B cell (primary cell): ENCODE measurements at regions not wholly inside any gene's neighbourhood (a gene's known extent, or its start where the extent isn't known, plus 50 kb on each side); places are given as distances from the start of the nearest gene placed in this dataset.

Experiments
- ATAC-seq: fragments of 200-7000 bp; cut with Tn5 transposase; one replicate; pipeline ENCODE4 v1.10.0; 2021; ENCODE audit warnings: low read depth, mild to moderate bottlenecking, moderate number of reproducible peaks, moderate library complexity
- CTCF ChIA-PET: fragments of 350-600 bp; sonication (Branson Sonifier 250); formaldehyde crosslinking; loops from one replicate; lab custom pipeline; 2021; ENCODE audit warnings: antibody characterized with exemption, inconsistent platforms; lab: Charles Lee
- POLR2A ChIA-PET: fragments of 350-600 bp; sonication (Branson Sonifier 250); formaldehyde crosslinking; loops from one replicate; lab custom pipeline; 2021; ENCODE audit warnings: antibody characterized with exemption; lab: Charles Lee
- DNase-seq: peaks from one replicate; pipeline ENCODE4 v3.0.0; 2013
- H2AFZ ChIP-seq: 2 replicates; pipeline ENCODE4 v1.6.1; 2012; ENCODE audit warnings: mild to moderate bottlenecking, low read depth, low read length; ENCODE audit not compliant: insufficient read depth, poor library complexity, severe bottlenecking
- H3K27ac ChIP-seq, 2 donors: 1 replicate in 1 of 2; 2 replicates in 1 of 2; pipeline ENCODE4 v1.5.1; 2012 to 2013; ENCODE audit warnings: low read length in 2 of 2, mild to moderate bottlenecking in 2 of 2, moderate library complexity in 1 of 2
- H3K27me3 ChIP-seq, 4 experiments: fragments of 200-600 bp in 1 of 4; sonication (generic) in 1 of 4; replicated peaks in 1 of 4; 1 replicate in 2 of 4; 2 replicates in 2 of 4; pipeline versions ENCODE4 v1.6.1 to v1.7.0; 2013 to 2016; ENCODE audit warnings: low read length in 3 of 4, mild to moderate bottlenecking in 2 of 4, mixed read lengths in 1 of 4, moderate library complexity in 1 of 4; ENCODE audit not compliant: insufficient read depth in 4 of 4, control insufficient read depth in 3 of 4; ENCODE audit errors: control extremely low read depth in 1 of 4
- H3K36me3 ChIP-seq, 2 experiments: replicated peaks in 1 of 2; 1 replicate in 1 of 2; 2 replicates in 1 of 2; pipeline versions ENCODE4 v1.6.1 to v1.7.1; 2013; ENCODE audit warnings: low read length in 1 of 2; ENCODE audit not compliant: insufficient read depth in 2 of 2, control insufficient read depth in 1 of 2; ENCODE audit errors: control extremely low read depth in 1 of 2, extremely low read depth in 1 of 2
- H3K4me1 ChIP-seq, 2 donors: fragments of 200-600 bp in 1 of 2; sonication (generic) in 1 of 2; 1 replicate in 1 of 2; 2 replicates in 1 of 2; pipeline versions ENCODE4 v1.5.1 to v1.6.1; 2013 to 2017; ENCODE audit warnings: low read length in 2 of 2; ENCODE audit not compliant: control insufficient read depth in 2 of 2, insufficient read depth in 2 of 2
- H3K4me2 ChIP-seq: replicated peaks from 2 replicates; pipeline ENCODE3; 2012; ENCODE audit warnings: mild to moderate bottlenecking, low read depth, low read length; ENCODE audit not compliant: poor library complexity, severe bottlenecking
- H3K4me3 ChIP-seq, 5 experiments: fragments of 200-600 bp in 1 of 5; sonication (generic) in 1 of 5; 1 replicate in 3 of 5; 2 replicates in 2 of 5; pipeline versions ENCODE4 v1.5.1 to v1.7.0; 2011 to 2016; ENCODE audit warnings: low read length in 4 of 5, mild to moderate bottlenecking in 4 of 5, low read depth in 2 of 5, control low read depth in 1 of 5, moderate library complexity in 1 of 5; ENCODE audit not compliant: insufficient read depth in 1 of 5; ENCODE audit errors: control extremely low read depth in 1 of 5, extremely low read depth in 1 of 5
- H3K79me2 ChIP-seq: fragments of 200-600 bp; sonication (generic); one replicate; pipeline ENCODE4 v1.6.0; 2016; ENCODE audit warnings: low read length; ENCODE audit not compliant: control insufficient read depth, insufficient read depth
- H3K9ac ChIP-seq: fragments of 200-600 bp; sonication (generic); 2 replicates; pipeline ENCODE4 v1.6.1; 2017; ENCODE audit warnings: mild to moderate bottlenecking, low read length, moderate library complexity
- H3K9me3 ChIP-seq, 3 donors: one replicate each; pipeline versions ENCODE4 v1.6.1 to v1.7.1; 2013; ENCODE audit warnings: low read length in 2 of 3; ENCODE audit not compliant: control insufficient read depth in 2 of 3, insufficient read depth in 1 of 3; ENCODE audit errors: control extremely low read depth in 1 of 3
- H4K20me1 ChIP-seq: 2 replicates; pipeline ENCODE4 v1.6.0; 2012; ENCODE audit warnings: mild to moderate bottlenecking, low read length; ENCODE audit not compliant: insufficient read depth, control insufficient read depth, poor library complexity, severe bottlenecking
- H3K27ac Mint-ChIP-seq: one replicate; pipeline ENCODE4 v1.8.0; 2021; ENCODE audit warnings: mixed read lengths
- H3K27me3 Mint-ChIP-seq: one replicate; pipeline ENCODE4 v1.8.0; 2021; ENCODE audit warnings: mixed read lengths
- H3K4me1 Mint-ChIP-seq: one replicate; pipeline ENCODE4 v1.8.0; 2021; ENCODE audit warnings: mixed read lengths
- H3K4me3 Mint-ChIP-seq: one replicate; pipeline ENCODE4 v1.8.0; 2021; ENCODE audit warnings: mixed read lengths
- H3K9me3 Mint-ChIP-seq: one replicate; pipeline ENCODE4 v1.8.0; 2022; ENCODE audit warnings: mixed read lengths; ENCODE audit not compliant: insufficient read depth
- CTCF ChIP-seq: fragments of 200-600 bp; IDR thresholded peaks from one replicate; pipeline ENCODE4 v1.8.0; 2022; ENCODE audit warnings: antibody characterized with exemption, mild to moderate bottlenecking
- EZH2 ChIP-seq: IDR thresholded peaks from 2 replicates; pipeline ENCODE4 v1.6.1; 2012; ENCODE audit warnings: borderline replicate concordance, low read depth, mild to moderate bottlenecking, moderate library complexity, low read length; ENCODE audit not compliant: insufficient read depth, poor library complexity, severe bottlenecking
- WGBS: methylation state at CpG from one replicate; pipeline ENCODE4 v1.1.5; 2013; ENCODE audit warnings: missing lambda C conversion rate; ENCODE audit not compliant: insufficient coverage; 5-methylcytosine and 5-hydroxymethylcytosine counted together
- intact Hi-C: fragments of 100-400 bp; cut with micrococcal nuclease; formaldehyde crosslinking; loops from one replicate; pipeline ENCODE4 v1.10.0; 2022

DNA sequence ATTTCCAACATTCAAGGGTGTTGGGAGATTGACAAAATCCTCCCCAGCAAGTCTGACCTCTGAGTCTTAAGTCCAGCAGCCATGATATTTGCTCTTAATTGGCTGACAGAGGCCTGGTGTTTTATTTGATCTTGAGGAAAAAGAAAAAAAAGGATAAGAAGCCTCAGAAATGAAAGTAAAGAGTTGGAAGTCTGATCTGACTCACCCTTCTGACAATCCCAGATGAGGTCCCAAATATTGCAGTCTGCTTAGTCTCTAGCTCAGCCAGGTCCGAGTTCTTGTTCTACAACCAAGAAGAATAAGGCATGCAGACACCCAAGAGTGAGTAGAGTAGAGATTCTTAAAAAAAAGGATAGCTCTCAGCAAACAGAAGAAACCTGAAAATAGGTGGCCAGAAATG, 632.5 kb upstream of the ST8SIA4 start:
- Histone ChIP-seq H3K4me1 (no peaks in the 10 kb centered on the region), H4K20me1 (no peaks in the 10 kb centered on the region), H3K79me2 (no peaks in the 10 kb centered on the region), H3K4me2 (no peak overlapping the region), H3K27me3 (no peaks in the 10 kb centered on the region), H3K36me3 (no peaks in the 10 kb centered on the region), H3K27ac (no peak overlapping the region), H2AFZ (no peak overlapping the region), H3K9ac (no peak overlapping the region), H3K4me3 (no peak overlapping the region), H3K9me3 (peaks cover 0 to 3% (median 0%) of the 10 kb centered on the region in 3 donors)
- no peak for ATAC-seq
- DNase-seq, result no peak
- Mint-ChIP-seq H3K27me3 (no peaks in the 10 kb centered on the region), H3K4me3 (no peak overlapping the region), H3K4me1 (no peaks in the 10 kb centered on the region), H3K27ac (no peak overlapping the region), H3K9me3 (peaks cover 4% of the 10 kb centered on the region)
- TF ChIP-seq CTCF (no peak), EZH2 (no peak)
- ChIA-PET POLR2A (no interaction called here), CTCF (no interaction called here)
- intact Hi-C loops, result no loop called here
- WGBS, result no CpG with 5 or more reads among the region's 1 CpG

- no peaks in the 10 kb centered on the region for H4K20me1 ChIP-seq
These were observed 631.5 kb upstream of the ST8SIA4 start for GRCh38 chr5:101534491-101535110.

More at GRCh38 chr5:101534491-101535110, 631.5 kb upstream of the ST8SIA4 start:
- H3K27ac Mint-ChIP-seq, result no peak overlapping the region
- no peak for TF ChIP-seq CTCF
- TF ChIP-seq EZH2, result no peak
- Histone ChIP-seq H3K4me1 (no peaks in the 10 kb centered on the region), H3K9ac (no peak overlapping the region), H3K27ac (no peak overlapping the region), H3K4me2 (no peak overlapping the region), H3K36me3 (no peaks in the 10 kb centered on the region), H3K27me3 (no peaks in the 10 kb centered on the region), H3K4me3 (no peak overlapping the region), H2AFZ (no peak overlapping the region), H3K79me2 (no peaks in the 10 kb centered on the region), H3K9me3 (peaks cover 0 to 3% (median 0%) of the 10 kb centered on the region in 3 donors)
- H3K4me1 Mint-ChIP-seq, result no peaks in the 10 kb centered on the region
- no peak for ATAC-seq
- ChIA-PET CTCF (no interaction called here), POLR2A (no interaction called here)
- no peak overlapping the region for H3K4me3 Mint-ChIP-seq
- H3K27me3 Mint-ChIP-seq, result no peaks in the 10 kb centered on the region
- peaks cover 4% of the 10 kb centered on the region for H3K9me3 Mint-ChIP-seq
- DNase-seq, result no peak
- intact Hi-C loops, result no loop called here
- 89% methylated on average over 3 of the region's 6 CpGs for whole genome bisulfite sequencing
